A673 (cell line): ENCODE measurements at regions not wholly inside any gene's neighbourhood (a gene's known extent, or its start where the extent isn't known, plus 50 kb on each side); places are given as distances from the start of the nearest gene placed in this dataset.

Experiments
- BruUV-seq: library from RNA; stranded (reverse); fragments of 400-500 nt; replicated peaks from 2 replicates; lab custom pipeline; 2021; lab: Mats Ljungman, UMichigan
- CTCF ChIA-PET: fragments of 300-600 bp; sonication (Branson Sonifier 250); formaldehyde crosslinking; loops from one replicate; lab custom pipeline; 2022; ENCODE audit warnings: antibody characterized with exemption; lab: Charles Lee
- POLR2A ChIA-PET: fragments of 300-600 bp; sonication (Branson Sonifier 250); formaldehyde crosslinking; loops from one replicate; lab custom pipeline; 2022; ENCODE audit warnings: antibody characterized with exemption; ENCODE audit not compliant: low non-redundant PET; lab: Charles Lee
- DNase-seq: peaks from one replicate; pipeline ENCODE4 v3.0.0-alpha.2; 2015; ENCODE audit warnings: low spot score
- H3K27ac ChIP-seq: fragments of 200-600 bp; sonication (generic); 2 replicates; pipeline ENCODE4 v1.5.1; 2016; ENCODE audit warnings: mixed run types, low read depth, mild to moderate bottlenecking, mixed read lengths, antibody characterized with exemption, low read length; ENCODE audit not compliant: poor library complexity, severe bottlenecking
- H3K27me3 ChIP-seq: fragments of 200-600 bp; sonication (generic); replicated peaks from 2 replicates; pipeline ENCODE4 v1.6.1; 2017; ENCODE audit warnings: mixed run types, low read depth, mild to moderate bottlenecking, mixed read lengths, antibody characterized with exemption, low read length; ENCODE audit not compliant: insufficient read depth, poor library complexity
- H3K36me3 ChIP-seq: fragments of 200-600 bp; sonication (generic); 2 replicates; pipeline ENCODE4 v1.6.1; 2016; ENCODE audit warnings: mixed run types, mild to moderate bottlenecking, mixed read lengths, antibody characterized with exemption, low read length; ENCODE audit not compliant: insufficient read depth, poor library complexity, severe bottlenecking
- H3K4me1 ChIP-seq: fragments of 200-600 bp; sonication (generic); 2 replicates; pipeline ENCODE4 v1.6.1; 2017; ENCODE audit warnings: mixed run types, mild to moderate bottlenecking, mixed read lengths, antibody characterized with exemption, low read length; ENCODE audit not compliant: insufficient read depth, poor library complexity, severe bottlenecking
- H3K4me3 ChIP-seq: fragments of 200-600 bp; sonication (generic); 2 replicates; pipeline ENCODE4 v1.5.1; 2016; ENCODE audit warnings: low read depth, mixed run types, mild to moderate bottlenecking, mixed read lengths, low read length; ENCODE audit not compliant: poor library complexity, severe bottlenecking
- H3K9me3 ChIP-seq: fragments of 200-600 bp; sonication (generic); 2 replicates; pipeline ENCODE4 v1.6.1; 2016; ENCODE audit warnings: mixed run types, low read depth, mild to moderate bottlenecking, mixed read lengths, antibody characterized with exemption, low read length; ENCODE audit not compliant: poor library complexity, severe bottlenecking
- EZH2 ChIP-seq: fragments of 200-600 bp; sonication (generic); IDR thresholded peaks from 2 replicates; pipeline ENCODE4 v1.6.1; 2017; ENCODE audit warnings: borderline replicate concordance, low read depth, mild to moderate bottlenecking, mixed read lengths, antibody characterized with exemption, low read length; ENCODE audit not compliant: poor library complexity, severe bottlenecking
- intact Hi-C: fragments of 100-400 bp; cut with micrococcal nuclease; formaldehyde crosslinking; loops from one replicate; pipeline ENCODE4 v1.10.0; 2022; ENCODE audit not compliant: unreplicated experiment
- TF ChIP-seq, protein P1 (sequence below): fragments of 300-800, 200-600 bp; sonication (generic); conservative IDR thresholded peaks from 2 replicates; pipeline ENCODE4 v1.5.1; 2017; ENCODE audit warnings: low read depth, mild to moderate bottlenecking, antibody characterized with exemption, low read length, moderate library complexity, mixed read lengths

DNA sequence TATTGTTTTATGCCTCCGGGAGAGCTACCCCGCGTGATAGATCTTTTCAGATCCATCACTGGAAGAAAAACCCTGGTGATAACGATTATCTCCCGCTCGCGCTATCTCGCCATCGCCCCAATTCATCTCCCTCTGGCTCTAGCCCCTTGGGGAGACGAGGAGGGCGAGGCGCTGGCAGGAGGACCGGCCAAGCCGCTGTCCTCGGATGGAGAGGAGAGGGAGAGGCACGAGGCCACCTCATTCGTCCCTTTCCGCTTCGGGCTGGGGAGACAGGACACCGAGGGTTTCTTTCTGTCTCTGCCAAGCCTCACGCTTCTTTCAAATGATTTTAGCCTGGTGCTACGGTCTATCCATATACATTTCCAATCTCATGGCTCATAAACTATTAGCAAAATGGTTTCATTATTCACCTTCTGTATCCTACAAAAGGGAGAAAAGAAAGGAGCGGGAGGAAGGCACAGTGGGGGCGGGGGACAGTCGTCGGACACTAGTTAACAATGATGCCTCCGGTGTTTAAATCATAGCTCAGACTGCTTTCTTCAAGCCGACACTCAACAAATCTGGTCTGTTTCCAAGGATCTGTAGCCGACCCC, 415.0 kb upstream of the ESRRG start:
- peak; percentile 67 for TF ChIP-seq EZH2
- TF ChIP-seq, protein P1, sequence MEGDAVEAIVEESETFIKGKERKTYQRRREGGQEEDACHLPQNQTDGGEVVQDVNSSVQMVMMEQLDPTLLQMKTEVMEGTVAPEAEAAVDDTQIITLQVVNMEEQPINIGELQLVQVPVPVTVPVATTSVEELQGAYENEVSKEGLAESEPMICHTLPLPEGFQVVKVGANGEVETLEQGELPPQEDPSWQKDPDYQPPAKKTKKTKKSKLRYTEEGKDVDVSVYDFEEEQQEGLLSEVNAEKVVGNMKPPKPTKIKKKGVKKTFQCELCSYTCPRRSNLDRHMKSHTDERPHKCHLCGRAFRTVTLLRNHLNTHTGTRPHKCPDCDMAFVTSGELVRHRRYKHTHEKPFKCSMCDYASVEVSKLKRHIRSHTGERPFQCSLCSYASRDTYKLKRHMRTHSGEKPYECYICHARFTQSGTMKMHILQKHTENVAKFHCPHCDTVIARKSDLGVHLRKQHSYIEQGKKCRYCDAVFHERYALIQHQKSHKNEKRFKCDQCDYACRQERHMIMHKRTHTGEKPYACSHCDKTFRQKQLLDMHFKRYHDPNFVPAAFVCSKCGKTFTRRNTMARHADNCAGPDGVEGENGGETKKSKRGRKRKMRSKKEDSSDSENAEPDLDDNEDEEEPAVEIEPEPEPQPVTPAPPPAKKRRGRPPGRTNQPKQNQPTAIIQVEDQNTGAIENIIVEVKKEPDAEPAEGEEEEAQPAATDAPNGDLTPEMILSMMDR: no peak
- BruUV-seq: no TSS peak
- Histone ChIP-seq H3K4me1 (no peaks in the 10 kb centered on the region), H3K9me3 (no peaks in the 10 kb centered on the region), H3K36me3 (no peaks in the 10 kb centered on the region), H3K4me3 (no peak overlapping the region), H3K27ac (no peak overlapping the region), H3K27me3 (peaks cover 87% of the 10 kb centered on the region)
- CTCF ChIA-PET: no interaction called here
- POLR2A ChIA-PET: no interaction called here
- intact Hi-C loops: no loop called here
- no peak for DNase-seq

DNA sequence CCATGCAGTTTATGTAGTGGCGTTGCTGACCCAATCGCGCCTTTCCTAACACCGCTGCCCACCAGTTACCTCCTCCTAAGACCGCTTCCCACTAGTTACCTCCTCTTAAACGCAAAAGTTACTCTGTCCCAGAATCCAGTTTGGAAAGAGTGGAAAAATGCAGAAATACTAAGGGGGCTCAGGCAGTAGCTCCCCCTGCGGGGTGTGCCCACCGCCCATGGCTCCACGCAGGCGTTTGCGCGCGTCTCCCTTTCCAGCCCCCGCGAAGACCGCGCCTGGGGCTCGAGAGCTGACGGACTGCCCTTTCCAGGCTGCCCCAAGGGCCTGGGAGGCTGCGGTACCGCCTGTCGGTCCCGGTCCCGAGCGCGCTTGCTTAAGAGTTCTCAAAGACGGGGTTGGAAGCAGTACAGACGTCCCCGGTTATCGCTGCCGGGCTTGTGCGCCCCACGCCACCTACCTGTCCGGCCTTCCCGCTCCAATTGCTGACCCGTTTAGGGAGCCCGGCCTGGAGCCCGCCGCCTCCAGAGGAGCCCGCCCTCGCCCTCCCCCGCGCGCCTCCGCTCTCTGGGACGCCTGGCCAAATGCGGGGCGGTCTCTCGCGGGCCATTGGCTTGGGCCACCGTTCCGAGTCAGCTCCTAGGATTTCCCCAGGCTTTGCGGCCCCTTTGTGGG, 414.1 kb upstream of the ESRRG start:
- no peak for DNase-seq
- Histone ChIP-seq H3K4me3 (no peak overlapping the region), H3K36me3 (no peaks in the 10 kb centered on the region), H3K9me3 (no peaks in the 10 kb centered on the region), H3K27ac (no peak overlapping the region), H3K27me3 (peaks cover 96% of the 10 kb centered on the region), H3K4me1 (no peaks in the 10 kb centered on the region)
- no TSS peak for BruUV-seq
- intact Hi-C loops: no loop called here
- POLR2A ChIA-PET: no interaction called here
- peak; percentile 76 for TF ChIP-seq EZH2
- TF ChIP-seq, protein P1: no peak
- CTCF ChIA-PET: no interaction called here

DNA sequence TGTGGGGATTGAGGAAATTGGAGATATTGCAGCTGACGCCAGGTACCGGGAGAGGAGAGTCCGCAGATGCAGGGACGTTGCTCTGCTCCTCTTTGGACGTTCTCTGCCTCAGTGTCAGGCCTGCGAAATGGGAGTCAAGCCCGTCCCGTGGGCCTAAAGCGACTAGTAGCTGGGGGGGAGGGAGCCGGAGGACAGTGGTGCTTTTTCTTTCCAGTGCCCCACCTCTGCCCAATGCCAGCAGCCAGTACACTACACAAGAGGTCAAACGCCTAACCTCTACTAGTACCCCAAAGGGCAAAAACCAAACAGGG, 413.6 kb upstream of the ESRRG start:
- BruUV-seq: no TSS peak
- no peak for DNase-seq
- Histone ChIP-seq H3K27ac (no peak overlapping the region), H3K4me1 (no peaks in the 10 kb centered on the region), H3K9me3 (no peaks in the 10 kb centered on the region), H3K4me3 (no peak overlapping the region), H3K36me3 (no peaks in the 10 kb centered on the region), H3K27me3 (peaks cover 99% of the 10 kb centered on the region)
- POLR2A ChIA-PET: no interaction called here
- CTCF ChIA-PET: no interaction called here
- no peak for TF ChIP-seq EZH2
- TF ChIP-seq, protein P1: no peak
- intact Hi-C loops: no loop called here
